T-helper 2 cell (primary cell): ENCODE measurements at regions not wholly inside any gene's neighbourhood (a gene's known extent, or its start where the extent isn't known, plus 50 kb on each side); places are given as distances from the start of the nearest gene placed in this dataset.
"Not testable (repeated sequence)": the region's sequence is repeated elsewhere in the genome, so short reads cannot be mapped to it uniquely, and the experiment has no call there.

Experiments
- DNase-seq, 5 experiments: peaks; one replicate each; pipeline versions ENCODE4 v3.0.0 to v3.0.0-alpha.2; 2012 to 2022

DNA sequence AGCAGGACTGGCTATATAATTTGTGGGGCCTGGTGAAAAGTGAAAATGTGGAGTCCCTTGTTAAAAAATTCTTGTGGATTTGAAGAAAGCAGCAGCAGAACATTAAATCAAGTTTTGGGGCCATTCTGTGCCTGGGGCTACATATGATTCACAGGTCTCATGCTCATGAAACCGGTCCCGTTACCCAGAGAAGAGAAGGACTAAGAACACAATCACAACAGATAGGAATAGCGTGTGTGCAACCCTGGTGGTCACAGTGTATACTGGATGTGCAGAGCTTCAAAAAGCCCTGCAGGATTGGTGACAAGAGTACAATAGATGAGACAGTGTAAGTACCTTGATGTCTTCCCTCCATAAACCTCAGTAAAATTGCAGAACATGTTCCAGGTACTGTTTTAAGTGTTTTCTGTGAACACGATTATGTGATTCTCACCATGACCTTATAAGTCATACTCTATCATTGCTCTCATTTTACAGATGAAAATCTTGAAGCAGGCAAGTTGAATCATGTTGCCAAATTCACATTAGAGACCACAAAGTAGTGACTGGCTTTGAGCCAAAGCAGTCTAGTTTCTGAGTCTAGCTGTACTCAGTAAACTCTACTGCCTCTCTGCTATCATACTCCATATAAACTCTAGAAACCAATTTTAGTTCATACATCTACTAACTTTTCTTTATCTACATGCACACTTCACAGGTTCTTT lies 636.5 kb downstream of the TAF11L14 start:
- DNase-seq, result no peak

DNA sequence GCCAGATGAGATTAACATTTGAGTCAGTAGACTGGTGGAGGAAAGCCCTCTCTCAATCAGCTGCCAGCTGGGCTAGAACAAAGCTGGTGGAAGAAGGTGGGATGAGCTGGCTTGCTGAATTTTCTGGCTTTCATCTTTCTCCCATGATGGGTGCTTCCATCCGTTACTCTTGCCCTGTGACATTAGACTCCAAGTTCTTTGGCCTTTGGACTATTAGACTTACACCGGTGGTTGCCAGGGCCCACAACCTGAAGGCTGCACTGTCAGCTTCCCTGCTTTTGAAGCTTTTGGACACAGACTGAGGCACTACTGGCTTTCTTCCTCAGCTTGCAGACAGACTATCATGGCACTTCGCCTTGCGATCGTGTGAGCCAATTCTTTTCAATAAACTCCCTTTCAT lies 642.7 kb downstream of the TAF11L14 start:
- DNase-seq, result no peak

DNA sequence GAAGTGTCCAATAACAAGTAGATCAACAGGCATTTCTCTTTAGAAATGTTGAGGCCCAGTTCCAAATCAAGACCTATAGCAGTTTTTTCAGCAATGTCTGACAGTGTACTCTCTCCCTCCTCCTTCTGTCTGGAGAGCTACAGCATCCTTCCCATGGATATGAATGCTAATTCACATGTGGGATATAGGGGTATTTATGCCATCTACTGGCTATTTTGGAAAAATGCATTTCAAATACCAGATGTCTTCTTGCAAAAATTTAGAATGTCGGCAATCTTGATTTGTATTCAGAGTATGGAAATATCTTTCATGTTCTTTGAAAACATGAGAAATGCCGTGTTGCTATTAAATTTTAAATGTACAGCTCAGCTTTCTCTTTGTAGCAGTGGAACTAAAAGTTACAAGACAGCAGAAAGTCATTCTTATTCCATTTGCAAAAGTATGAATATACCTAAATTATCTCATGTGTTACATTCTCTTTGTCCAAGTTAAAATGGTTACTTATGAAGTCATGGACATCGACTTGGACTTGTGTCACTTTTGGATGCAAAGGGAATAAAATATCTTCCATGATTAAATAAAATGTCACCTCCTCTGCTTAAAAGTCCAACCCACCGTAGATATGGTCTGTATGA lies 647.8 kb downstream of the TAF11L14 start:
- DNase-seq, result no peak

- DNase-seq, result no peak
These were observed 651.0 kb downstream of the TAF11L14 start for GRCh38 chr5:18285257-18285656.

DNA sequence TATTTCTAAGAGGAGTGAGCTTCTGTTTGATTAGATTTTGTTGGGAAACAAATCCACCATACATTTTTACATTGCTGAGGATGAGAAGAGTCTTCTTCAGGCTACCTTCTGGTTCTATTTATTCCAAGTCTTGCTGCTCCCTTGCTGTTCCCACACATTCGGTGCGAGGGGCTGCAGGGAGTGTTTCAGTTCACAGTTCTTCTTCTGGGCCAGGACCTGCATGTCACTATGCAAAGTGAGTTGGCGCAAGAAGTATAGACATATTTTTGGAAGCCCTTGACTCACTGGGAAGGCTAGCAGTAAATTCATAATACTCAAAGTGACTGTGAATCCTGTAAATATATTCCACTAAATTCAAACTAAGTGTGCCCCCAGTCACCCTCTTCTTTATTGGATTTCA lies 657.9 kb downstream of the TAF11L14 start:
- DNase-seq, result no peak

- DNase-seq, result not testable (repeated sequence)
These were observed 661.4 kb downstream of the TAF11L14 start for GRCh38 chr5:18295696-18296095.

GRCh38 chr5:18299166-18299565 lies 664.9 kb downstream of the TAF11L14 start:
- no peak for DNase-seq

DNA sequence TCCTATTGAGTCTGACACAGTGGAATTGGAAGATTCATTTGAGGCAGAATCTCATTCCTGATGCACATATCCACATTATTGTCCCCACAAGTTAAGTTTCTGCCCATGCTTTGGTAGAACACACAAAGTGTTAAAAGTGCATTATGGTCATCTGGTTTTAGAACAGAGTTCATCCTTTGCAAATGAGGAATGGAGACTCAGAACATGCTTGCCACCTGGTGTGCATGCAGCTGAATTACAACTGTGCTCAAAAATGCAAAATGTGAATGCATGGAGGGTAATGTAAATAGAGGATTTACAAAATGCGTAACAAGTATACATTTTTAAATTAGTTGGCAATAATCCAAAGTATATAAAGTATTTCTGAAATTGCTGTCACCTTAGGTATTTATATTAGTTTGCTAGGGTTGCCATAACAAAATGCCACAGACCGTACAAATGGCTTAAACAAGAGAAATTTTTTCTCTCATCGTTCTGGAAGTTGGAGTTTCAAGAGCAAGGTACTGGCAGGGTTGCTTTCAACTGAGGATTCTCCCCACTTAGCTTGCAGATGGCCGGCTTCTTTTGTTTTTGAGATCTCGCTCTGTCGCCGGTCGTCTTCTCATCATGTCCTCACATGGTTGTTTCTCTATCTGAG lies 671.1 kb downstream of the TAF11L14 start:
- peak in 1 of 5 experiments; percentile 1 for DNase-seq

DNA sequence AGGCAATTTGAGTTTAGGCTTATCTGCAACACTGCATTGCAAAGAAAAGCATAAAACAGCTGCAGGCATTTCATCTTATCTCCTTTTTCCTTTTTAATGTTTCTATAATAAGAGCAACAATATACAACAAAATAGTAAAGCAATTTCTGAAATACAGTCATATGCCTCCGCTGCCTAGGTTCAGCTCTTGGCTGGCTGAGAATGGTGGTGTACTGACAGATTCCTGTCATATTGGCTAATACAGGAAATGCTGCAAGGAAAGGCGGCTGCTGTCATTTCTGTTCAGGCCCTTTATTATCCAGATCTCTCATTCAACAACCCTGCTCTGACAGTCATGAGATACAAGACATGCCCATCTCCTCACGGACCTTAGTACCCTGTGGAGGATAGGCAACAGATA lies 677.0 kb downstream of the TAF11L14 start:
- DNase-seq, result no peak

- DNase-seq, result no peak
These were observed 677.8 kb downstream of the TAF11L14 start for GRCh38 chr5:18312016-18312415.

DNA sequence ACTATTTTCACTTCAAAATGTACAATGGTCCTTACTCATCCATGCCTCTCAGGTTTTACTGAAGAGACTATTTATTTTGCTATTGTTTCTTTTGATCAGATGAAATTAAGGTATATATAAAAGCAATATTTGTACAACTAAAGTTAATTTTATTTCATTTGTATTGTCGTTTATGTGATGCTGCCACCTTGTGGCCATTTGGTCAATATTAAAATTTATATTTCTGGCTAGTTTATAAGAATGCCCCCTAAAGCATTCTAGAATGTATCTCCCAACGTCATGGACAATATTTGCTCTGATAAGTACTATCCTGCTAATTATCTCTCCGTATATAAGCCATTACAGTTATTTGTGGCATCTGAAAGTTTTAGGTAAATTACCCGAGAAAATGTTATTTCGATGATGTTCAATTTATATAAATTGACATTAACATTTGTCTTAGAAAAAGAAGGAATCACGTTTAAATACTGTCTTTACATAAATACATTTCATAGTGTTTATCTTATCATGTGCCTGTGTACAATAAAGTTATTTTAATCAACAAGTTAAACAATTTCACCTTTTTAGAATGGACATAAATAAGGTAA lies 680.0 kb downstream of the TAF11L14 start:
- DNase-seq, result peak in 1 of 5 experiments; percentile 9

GRCh38 chr5:18321262-18321942 lies 687.1 kb downstream of the TAF11L14 start:
- no peak for DNase-seq

DNA sequence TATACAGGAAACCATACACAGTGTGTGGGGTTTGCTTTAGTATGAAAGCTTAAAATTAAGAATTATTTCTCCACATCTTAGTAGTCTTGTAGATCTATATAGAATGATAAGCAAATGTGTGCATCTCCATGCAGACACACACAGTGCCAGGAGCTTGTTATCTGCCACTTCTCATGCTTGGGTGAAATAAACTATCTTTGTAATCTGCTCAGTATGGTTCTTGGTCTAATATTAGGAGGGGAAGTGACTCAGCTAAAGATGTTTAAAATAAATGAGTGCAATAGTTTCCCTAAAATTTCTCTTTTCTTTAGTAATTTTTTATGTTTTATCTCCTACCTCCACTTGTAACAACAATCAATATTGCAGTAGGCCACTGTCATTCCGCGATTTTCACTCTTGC lies 689.6 kb downstream of the TAF11L14 start:
- DNase-seq, result no peak

- DNase-seq, result no peak
These were observed 691.2 kb downstream of the TAF11L14 start for GRCh38 chr5:18325431-18325830.

DNA sequence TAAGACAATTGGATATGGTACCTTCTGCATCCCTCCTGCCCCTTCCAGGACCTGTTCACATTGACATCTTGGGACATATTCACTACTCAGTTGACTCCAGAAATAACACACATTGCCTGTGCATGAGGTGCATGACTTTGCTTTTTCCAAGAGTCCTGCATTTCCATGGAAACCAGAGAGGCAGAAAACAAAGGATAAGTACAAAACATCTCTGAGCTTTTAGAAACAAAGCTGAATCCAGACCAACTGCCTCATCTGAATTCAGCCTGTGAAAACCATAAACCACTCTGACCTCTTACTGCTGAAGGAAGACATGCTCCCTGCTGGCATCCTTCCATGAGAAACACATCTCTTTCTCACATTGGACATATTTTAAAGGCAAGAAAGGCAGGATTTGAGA lies 695.1 kb downstream of the TAF11L14 start:
- no peak for DNase-seq

- no peak for DNase-seq
These were observed 699.6 kb downstream of the TAF11L14 start for GRCh38 chr5:18333841-18334240.

GRCh38 chr5:18334949-18335348 lies 700.7 kb downstream of the TAF11L14 start:
- no peak for DNase-seq

DNA sequence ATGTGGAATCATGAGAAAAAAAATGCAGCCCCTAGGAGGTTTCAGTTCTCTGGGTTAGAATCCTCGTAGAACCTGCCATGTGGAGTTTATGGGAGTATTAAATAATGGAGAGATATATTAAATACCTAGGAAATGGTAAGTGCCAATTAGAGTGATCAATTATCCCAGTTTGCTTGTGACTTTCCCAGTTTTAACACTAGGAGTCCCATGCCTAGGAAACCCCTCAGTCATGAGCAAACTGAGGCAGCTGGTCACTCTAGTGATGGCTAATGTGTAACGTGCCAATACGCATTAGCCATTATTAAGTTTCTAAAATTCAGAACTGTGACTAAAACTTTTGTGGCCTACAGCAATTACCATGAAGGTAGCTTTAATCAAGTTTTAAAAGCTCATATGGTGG lies 720.6 kb downstream of the TAF11L14 start:
- no peak for DNase-seq

- DNase-seq, result no peak
These were observed 723.2 kb downstream of the TAF11L14 start for GRCh38 chr5:18357486-18357885.

DNA sequence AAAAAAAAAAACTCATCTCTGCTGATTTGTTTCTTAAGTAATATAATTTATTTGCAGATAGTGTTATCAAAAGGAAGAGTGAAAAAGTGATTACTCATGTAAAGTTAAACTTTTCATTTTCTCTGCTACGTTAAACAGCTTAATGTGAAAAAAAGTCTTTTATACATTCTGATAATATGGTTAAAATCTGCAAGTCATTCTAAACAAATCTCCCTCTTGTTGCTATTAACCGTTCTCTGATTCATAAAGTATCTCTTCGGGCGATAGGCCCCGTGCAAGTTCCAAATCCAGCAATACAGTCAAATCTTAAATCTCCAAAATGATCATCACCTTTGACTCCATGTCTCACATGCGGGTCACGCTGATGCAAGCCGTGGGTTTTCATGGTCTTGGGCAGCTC lies 732.0 kb downstream of the TAF11L14 start:
- DNase-seq, result no peak

GRCh38 chr5:18370531-18370930 lies 736.3 kb downstream of the TAF11L14 start:
- no peak for DNase-seq

GRCh38 chr5:18375641-18376040 lies 741.4 kb downstream of the TAF11L14 start:
- no peak for DNase-seq

DNA sequence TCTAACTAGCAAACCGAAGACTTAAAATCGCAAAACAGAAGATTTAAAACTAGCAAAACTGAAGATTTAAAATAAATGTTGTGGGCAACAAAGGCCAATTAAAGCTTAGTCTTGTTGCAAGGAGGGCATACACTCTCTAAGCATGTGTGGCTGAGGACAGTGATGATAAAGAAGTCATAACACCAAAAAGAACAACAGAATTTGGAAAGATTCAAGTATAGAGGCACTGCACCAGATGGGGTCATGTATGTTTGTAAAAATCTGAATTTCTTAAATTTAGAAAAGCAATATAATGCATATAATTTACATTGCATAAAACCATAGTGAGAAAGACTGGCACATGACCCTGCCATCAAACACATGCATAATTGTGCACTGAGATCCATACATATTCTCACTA lies 743.8 kb downstream of the TAF11L14 start:
- DNase-seq, result no peak
